GM18909 (cell line): ENCODE measurements at regions not wholly inside any gene's neighbourhood (a gene's known extent, or its start where the extent isn't known, plus 50 kb on each side); places are given as distances from the start of the nearest gene placed in this dataset.
"Not testable (repeated sequence)": the region's sequence is repeated elsewhere in the genome, so short reads cannot be mapped to it uniquely, and the experiment has no call there.

Experiments
- ATAC-seq: cut with Tn5 transposase; IDR thresholded peaks from one replicate; pipeline ENCODE4 v1.9.1; 2021; ENCODE audit warnings: mild to moderate bottlenecking; ENCODE audit not compliant: unreplicated experiment, poor library complexity

GRCh38 chr2:156907806-156908205, 349.7 kb upstream of the GALNT5 start:
- peak; percentile 71 for ATAC-seq

- peak; percentile 92 for ATAC-seq
Measured at GRCh38 chr2:156908825-156909224, 348.7 kb upstream of the GALNT5 start.

GRCh38 chr2:156909983-156910382, 347.5 kb upstream of the GALNT5 start:
- no peak for ATAC-seq

DNA sequence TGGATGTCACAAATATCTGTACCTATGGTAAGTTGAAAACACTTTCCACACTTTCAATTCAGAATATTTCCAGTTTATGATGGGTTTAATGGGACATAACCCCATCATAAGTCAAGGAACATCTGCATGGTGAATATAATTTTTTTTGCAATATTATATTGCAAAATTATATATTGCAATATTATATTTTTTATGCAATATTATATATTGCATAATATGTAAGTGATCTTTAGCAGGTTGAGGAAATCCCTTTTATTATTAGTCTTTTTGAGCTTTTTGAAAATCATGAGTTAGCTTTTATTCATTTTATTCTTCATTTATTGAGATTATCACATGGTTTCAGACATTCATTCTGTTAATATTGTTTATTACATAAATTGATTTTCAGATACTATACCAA, 342.2 kb upstream of the GALNT5 start:
- no peak for ATAC-seq

- no peak for ATAC-seq
Measured at GRCh38 chr2:156918410-156918809, 339.1 kb upstream of the GALNT5 start.

DNA sequence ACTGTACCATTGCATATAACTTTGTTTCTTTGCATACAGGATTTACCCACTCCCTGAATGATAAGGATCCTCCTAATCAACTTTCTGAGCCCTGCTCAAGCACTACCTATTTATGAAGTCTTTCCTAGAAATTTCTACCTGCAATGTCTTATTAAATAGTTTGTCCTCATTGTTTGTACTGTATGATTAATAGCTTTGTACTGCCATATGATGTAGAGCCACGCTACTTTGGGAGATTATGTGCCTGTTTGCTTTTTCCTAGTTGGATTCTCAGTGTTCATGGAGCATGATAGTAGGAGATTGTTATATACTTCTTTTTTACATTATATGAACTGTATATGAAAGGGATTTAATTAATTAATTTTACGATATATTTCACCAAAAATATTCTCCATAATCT, 327.1 kb upstream of the GALNT5 start:
- ATAC-seq = no peak

- no peak for ATAC-seq
Measured at GRCh38 chr2:156933645-156934225, 323.8 kb upstream of the GALNT5 start.

DNA sequence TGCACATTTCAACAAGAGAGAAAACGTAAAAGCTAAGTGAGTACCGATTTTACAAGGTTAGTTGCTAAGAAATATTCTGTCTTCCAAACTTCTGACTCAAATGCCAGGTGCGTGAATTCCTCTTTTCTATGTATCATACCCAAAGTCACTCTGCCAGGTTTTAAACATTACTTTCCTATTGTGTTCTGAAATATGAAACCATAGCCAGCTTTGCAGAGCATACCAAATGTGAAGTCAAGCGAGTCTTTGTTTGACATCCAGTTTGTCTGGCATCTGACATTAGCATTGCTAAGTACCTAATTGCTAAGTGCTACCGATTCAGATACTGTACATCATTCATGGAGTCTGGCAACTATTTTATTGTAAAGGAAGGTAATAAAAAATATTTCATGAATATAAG, 321.9 kb upstream of the GALNT5 start:
- ATAC-seq = no peak

DNA sequence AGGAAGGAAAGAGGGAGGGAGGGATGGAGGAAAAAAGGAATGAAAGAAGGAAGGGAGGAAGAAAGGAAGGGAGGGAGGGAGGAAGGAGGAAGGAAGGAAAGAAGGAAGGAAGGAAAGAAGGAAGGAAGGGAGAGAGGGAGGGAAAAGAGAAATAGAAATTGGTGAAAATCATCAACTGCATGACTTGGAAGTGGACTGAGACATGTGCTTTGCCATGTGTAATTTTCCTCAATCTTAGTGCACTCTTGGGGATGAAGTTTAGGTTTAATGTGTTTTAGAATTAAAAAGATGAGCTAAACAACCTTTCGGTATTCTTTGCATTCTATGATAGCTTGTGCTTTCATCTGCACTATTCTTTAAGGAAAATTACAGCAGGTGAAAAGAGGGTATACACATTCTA, 320.1 kb upstream of the GALNT5 start:
- no peak for ATAC-seq

DNA sequence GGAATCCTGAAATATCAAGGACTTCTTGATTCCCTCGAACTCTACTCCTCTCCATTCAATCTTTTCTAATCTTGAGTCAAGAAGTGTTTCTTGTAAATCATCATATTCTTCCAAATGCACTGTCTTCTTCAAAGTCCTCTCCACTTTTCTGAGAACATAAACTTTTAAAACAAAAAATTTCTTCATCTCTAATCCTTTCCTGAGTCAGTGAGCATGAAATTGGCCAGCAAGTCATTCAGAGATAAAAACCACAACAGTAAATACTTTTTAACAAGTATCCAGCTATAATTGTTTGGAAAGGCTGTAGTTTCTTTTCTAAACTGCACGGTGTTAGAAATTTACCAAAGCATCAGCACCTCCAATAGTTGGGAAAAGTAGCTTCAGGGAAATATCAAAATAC, 312.6 kb upstream of the GALNT5 start:
- no peak for ATAC-seq

- no peak for ATAC-seq
Measured at GRCh38 chr2:156947261-156947660, 310.2 kb upstream of the GALNT5 start.

DNA sequence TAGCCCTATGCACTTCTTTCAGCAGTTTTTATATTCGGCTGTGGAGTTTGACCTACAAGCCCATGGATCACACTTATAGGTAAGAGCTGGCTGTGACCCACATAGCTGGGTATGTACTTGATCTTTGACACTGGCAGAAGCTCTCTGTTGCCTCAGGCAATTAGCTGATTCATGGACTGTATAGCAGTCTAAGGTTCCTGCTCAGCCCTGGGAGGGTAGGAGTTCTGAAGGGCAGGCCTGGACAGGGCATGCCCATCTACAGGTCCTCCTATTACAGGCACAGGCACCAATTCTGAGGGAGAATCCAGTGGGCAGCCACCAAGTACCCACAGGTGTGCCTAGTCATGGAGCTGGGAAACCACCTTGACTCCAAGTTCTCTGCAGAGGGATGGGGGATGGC, 301.8 kb upstream of the GALNT5 start:
- no peak for ATAC-seq

DNA sequence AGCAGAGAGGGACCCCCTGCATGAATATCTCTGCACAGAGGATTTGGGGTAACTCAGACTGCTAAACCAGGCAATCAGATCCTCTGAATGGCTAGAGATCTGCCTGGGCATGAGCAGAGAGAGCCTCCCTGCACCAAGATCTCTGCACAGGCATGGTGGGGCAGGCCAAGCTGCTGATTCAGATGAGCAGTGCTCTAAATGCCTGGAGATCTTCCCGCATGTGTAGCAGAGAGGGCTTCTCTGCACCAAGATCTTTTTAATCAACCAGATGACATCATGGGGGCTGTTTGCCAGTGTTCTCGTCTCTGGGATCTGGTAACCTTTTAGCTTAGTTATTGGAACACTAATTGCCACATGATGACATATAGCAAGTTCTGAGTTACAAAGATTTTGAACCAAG, 301.3 kb upstream of the GALNT5 start:
- no peak for ATAC-seq

GRCh38 chr2:156958374-156958773, 299.1 kb upstream of the GALNT5 start:
- no peak for ATAC-seq

DNA sequence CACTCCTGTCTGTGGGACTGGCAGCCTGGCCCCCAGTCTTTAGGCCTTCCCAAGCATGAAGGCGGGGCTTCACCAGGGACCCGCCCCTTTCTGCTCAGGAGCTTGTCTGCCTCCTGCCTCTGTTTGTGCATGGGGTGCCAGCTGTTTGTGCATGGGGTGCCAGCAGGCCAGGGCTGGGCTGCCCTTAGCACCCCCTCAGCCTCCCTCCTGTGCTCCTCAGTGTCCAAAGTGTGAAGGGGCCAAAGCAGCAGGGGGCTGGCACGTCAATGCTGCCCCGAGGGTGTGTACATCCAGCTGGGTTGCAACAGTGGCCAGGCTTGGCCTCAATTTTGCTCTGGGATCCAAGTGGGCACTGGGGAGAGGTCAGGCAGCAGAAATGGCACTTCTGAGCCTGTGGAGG, 298.0 kb upstream of the GALNT5 start:
- no peak for ATAC-seq

GRCh38 chr2:156982615-156983014, 274.9 kb upstream of the GALNT5 start:
- ATAC-seq = no peak

DNA sequence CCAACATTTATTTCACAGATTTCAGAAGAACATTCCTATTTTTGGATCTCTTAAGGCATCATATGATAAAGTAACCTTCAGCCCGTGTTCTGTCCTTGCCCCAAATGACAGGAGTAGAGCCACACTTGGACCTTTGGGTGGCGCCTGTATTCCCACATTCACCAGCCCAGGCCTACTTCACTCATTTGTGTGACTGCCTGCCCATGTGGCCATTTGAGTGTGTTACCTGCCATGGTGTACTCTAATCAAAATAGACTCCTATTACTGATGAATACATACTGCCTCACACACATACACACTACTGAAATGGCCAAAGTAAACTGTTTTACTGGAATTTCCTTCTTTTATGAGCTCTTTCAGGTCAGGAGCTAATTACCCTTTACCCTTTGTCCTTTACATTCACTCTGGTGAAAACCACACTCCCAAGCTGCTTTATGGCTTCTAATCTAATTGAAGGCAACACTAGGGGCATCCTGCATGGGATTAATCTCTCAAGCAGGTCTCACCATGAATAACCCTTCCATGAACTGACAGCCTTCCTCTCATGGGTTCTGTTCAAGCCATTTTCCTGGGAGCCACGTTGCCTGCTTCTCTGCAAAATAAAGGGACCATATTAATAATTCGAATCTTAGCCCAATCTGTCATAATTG, 271.0 kb upstream of the GALNT5 start:
- ATAC-seq = no peak

- no peak for ATAC-seq
Measured at GRCh38 chr2:156999661-157000060, 257.8 kb upstream of the GALNT5 start.

- ATAC-seq = no peak
Measured at GRCh38 chr2:157004789-157005188, 252.7 kb upstream of the GALNT5 start.

DNA sequence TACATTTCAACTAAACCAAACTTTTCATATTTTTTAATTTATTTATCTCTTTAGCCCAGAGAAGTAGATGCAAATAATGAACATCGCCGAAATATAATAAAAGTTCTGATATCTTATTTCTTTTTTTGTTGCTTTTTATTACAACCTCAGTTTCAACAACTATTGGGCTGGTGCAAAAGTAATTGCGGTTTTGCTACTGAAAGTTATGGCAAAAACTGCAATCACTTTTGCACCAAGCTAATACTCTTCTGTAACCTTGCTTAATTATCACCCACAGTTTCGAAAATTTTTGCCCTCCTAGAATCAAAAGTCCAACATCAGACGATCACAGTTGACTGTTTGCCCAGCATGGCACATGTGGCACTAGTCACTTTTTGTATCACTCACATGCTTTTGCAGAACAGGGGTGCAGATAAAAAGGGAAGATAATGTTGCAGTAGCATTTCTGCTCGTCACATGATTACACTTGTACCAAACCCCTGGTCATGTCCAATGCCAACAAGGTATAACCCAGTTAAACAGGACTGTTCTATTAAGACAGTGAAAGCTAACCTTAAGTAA, 242.4 kb upstream of the GALNT5 start:
- ATAC-seq = no peak

GRCh38 chr2:157023264-157023663, 234.2 kb upstream of the GALNT5 start:
- not testable (repeated sequence) for ATAC-seq

GRCh38 chr2:157024129-157024528, 233.4 kb upstream of the GALNT5 start:
- no peak for ATAC-seq
